Esophagus (tissue), 2 donors: ENCODE measurements at regions not wholly inside any gene's neighbourhood (a gene's known extent, or its start where the extent isn't known, plus 50 kb on each side); places are given as distances from the start of the nearest gene placed in this dataset.

ENCODE experiments used
- H3K27ac ChIP-seq, 2 donors: one replicate each; pipeline ENCODE4 v1.5.1; 2013; ENCODE audit warnings: low read depth in 2 of 2, mild to moderate bottlenecking in 2 of 2, inconsistent platforms in 1 of 2, low read length in 1 of 2, moderate library complexity in 1 of 2
- H3K27me3 ChIP-seq, 2 donors: one replicate each; pipeline ENCODE4 v1.6.1; 2013; ENCODE audit warnings: low read length in 2 of 2, control low read depth in 1 of 2, mild to moderate bottlenecking in 1 of 2; ENCODE audit not compliant: insufficient read depth in 2 of 2, control insufficient read depth in 1 of 2
- H3K36me3 ChIP-seq, 2 donors: one replicate each; pipeline ENCODE4 v1.6.1; 2013; ENCODE audit warnings: low read length in 1 of 2; ENCODE audit not compliant: control insufficient read depth in 2 of 2, insufficient read depth in 2 of 2
- H3K4me1 ChIP-seq, 2 donors: one replicate each; pipeline ENCODE4 v1.6.1; 2013; ENCODE audit warnings: low read length in 1 of 2; ENCODE audit not compliant: control insufficient read depth in 2 of 2, insufficient read depth in 2 of 2
- H3K4me3 ChIP-seq, 2 donors: one replicate each; pipeline ENCODE4 v1.5.1; 2013; ENCODE audit warnings: low read length in 2 of 2, mild to moderate bottlenecking in 2 of 2, low read depth in 1 of 2, moderate library complexity in 1 of 2
- H3K9me3 ChIP-seq, 2 donors: one replicate each; pipeline ENCODE4 v1.6.1; 2013; ENCODE audit warnings: mild to moderate bottlenecking in 2 of 2, low read depth in 1 of 2, low read length in 1 of 2, moderate library complexity in 1 of 2; ENCODE audit not compliant: control insufficient read depth in 2 of 2, insufficient read depth in 1 of 2
- WGBS, 2 donors: extraction: QIAGEN DNeasy Blood & Tissue Kit; methylation state at CpG; one replicate each; pipeline ENCODE4 v1.1.7; 2013; 5-methylcytosine and 5-hydroxymethylcytosine counted together
- donor health status: healthy with polysubstance abuse.
- donor health status: Bipolar disorder and iron deficiency.

DNA sequence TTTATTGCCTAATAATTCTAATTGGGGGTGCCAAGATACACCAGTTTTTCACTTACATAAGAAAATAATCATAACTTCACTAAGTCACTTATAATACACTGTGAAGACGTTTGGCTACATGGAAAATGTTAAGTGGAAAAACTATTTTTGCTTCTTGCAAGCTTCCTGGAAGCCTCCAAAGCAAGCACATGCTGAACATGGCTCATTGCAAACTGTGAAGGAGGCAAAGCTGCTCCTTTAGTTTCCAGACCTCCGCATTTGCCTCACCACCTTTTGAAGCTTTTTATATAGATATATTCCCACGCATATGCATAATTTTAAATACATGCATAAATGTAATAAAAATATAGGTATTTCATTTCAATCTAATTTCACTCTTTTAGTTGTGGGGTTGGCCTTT lies 285.6 kb upstream of the PRDM9 start:
- H3K9me3 ChIP-seq: no peaks in the 10 kb centered on the region
- no peaks in the 10 kb centered on the region for H3K4me1 ChIP-seq
- no peaks in the 10 kb centered on the region for H3K36me3 ChIP-seq
- no peaks in the 10 kb centered on the region for H3K27me3 ChIP-seq
- H3K4me3 ChIP-seq: no peak overlapping the region
- WGBS, 2 donors: 69 to 79% methylated on average over 3 of the region's 3 CpGs
- no peak overlapping the region for H3K27ac ChIP-seq

DNA sequence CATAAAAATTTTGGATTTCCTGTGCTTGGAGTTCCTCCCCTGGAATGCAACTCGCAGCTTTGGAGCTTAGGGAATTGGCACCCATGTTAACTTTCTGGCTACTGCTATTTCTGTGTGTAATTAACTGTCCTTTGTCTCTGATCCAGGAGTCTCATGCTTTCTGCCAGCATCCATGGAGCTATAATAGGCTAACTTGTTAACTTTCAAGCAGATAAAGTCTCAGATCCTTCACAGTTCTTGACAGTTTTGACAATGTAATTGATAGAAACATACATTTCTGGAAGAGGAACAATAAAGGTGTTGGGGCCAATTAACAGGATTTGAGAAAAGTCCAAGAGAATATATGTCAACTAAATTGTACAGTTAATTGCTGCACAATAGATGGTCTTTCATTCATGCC lies 290.2 kb upstream of the PRDM9 start:
- H3K9me3 ChIP-seq: no peaks in the 10 kb centered on the region
- WGBS, 2 donors: 41 to 48% methylated on average over 1 of the region's 1 CpG
- no peaks in the 10 kb centered on the region for H3K4me1 ChIP-seq
- H3K27ac ChIP-seq: no peak overlapping the region
- H3K36me3 ChIP-seq: no peaks in the 10 kb centered on the region
- no peak overlapping the region for H3K4me3 ChIP-seq
- H3K27me3 ChIP-seq: no peaks in the 10 kb centered on the region

DNA sequence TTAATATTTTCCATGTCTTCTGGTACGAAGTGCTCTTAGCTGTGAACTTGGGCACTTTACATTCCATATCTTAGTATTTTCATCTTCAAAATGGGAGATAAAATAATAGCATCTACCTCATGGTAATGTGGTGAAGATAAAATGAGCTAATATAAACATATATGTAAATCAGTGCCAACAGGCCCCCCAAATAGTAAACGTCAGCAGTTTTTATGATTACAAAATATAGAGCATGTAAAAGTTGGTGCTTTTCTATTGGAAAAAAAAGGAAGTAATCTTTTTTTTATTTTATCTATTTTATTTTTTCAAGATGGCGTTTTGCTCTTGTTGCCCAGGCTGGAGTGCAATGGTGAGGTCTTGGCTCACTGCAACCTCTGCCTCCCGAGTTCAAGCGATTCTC lies 291.1 kb upstream of the PRDM9 start:
- 89 to 91% methylated on average over 5 of the region's 5 CpGs for WGBS, 2 donors
- Histone ChIP-seq H3K9me3 (no peaks in the 10 kb centered on the region), H3K36me3 (no peaks in the 10 kb centered on the region), H3K4me3 (no peak overlapping the region), H3K27ac (no peak overlapping the region), H3K27me3 (no peaks in the 10 kb centered on the region), H3K4me1 (no peaks in the 10 kb centered on the region)

DNA sequence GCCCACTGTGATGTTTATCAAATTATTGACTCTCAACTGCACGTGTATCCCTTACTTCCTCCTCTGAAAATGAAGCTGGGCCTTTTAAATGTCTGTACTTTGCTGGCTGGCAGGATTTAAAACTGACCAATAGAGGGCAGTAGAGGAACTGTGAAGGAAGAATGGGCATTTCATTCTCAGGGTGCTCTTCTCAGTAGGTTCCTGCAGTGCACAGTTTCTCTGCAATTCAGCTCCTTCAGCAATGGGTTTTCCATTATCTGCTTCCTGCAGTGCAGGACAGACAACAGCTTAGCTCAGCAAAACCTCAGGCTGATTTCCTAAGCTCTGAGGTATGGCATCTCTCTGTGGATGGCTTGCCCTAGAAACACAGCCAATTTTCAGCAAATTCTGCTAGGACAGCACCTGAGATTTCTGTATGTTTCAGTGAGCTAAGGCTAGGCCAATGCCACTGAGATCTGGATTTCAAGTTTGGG lies 298.4 kb upstream of the PRDM9 start:
- Histone ChIP-seq H3K36me3 (no peaks in the 10 kb centered on the region), H3K27me3 (no peaks in the 10 kb centered on the region), H3K4me3 (no peak overlapping the region), H3K27ac (no peak overlapping the region), H3K9me3 (no peaks in the 10 kb centered on the region), H3K4me1 (no peaks in the 10 kb centered on the region)
- 0% methylated on average over 1 of the region's 1 CpG for WGBS, 2 donors

DNA sequence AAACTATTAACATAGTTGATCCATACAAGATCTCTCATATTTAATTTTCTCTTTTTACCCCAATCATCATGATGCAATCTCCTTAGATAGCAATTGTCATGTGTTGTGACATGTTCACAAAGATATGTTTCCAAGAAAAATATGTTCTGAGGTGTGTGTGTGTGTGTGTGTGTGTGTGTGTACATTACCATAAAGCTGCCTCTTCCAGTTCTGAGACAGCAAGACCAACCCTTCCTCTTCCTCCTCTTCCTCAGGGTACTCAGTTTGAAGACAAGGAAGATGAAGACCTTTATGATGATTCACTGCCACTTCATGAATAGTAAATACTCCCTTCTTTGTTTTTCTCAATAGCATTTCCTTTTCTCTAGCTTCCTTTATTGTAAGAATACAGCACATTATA lies 303.3 kb upstream of the PRDM9 start:
- Histone ChIP-seq H3K4me1 (no peaks in the 10 kb centered on the region), H3K4me3 (no peak overlapping the region), H3K27ac (no peak overlapping the region), H3K36me3 (no peaks in the 10 kb centered on the region), H3K9me3 (no peaks in the 10 kb centered on the region), H3K27me3 (no peaks in the 10 kb centered on the region)

DNA sequence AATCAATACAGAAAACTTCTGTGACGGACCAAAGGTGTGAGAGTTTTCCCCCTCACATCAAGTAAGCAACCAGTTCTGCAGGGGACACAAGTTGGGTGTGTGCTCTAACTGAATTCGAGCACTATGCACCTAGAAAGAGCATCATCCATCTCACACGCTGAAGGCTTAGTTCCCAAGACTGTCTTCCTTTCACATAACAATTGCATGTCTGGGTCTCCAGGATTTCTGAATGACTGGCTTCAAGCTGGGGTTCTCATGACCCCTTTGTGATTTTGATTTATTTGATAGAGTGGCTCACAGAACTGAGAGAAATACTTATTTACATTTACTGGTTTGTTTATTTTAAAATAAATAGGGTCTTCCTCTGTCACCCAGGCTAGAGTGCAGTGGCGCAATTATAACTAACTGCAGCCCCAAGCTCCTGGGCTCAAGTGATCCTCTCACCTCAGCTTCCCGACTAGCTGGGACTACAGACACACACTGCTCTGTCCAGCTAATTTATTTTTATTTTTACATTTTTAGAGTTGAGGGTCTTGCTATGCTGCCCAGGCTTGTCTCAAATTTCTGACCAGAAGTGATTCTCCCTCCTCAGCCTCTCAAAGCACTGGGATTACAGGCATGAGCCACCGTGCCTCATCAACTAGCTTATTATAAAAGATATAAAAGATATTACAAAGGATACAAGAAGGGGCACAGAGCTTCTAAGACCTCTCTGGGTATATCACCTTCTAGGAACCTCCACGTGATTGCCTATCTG lies 316.7 kb upstream of the CDH12 start:
- H3K4me3 ChIP-seq: no peak overlapping the region
- H3K27ac ChIP-seq: no peak overlapping the region
- no peaks in the 10 kb centered on the region for H3K4me1 ChIP-seq
- H3K36me3 ChIP-seq: no peaks in the 10 kb centered on the region
- H3K27me3 ChIP-seq: no peaks in the 10 kb centered on the region
- WGBS, 2 donors: 67 to 73% methylated on average over 7 of the region's 7 CpGs
- H3K9me3 ChIP-seq: no peaks in the 10 kb centered on the region

DNA sequence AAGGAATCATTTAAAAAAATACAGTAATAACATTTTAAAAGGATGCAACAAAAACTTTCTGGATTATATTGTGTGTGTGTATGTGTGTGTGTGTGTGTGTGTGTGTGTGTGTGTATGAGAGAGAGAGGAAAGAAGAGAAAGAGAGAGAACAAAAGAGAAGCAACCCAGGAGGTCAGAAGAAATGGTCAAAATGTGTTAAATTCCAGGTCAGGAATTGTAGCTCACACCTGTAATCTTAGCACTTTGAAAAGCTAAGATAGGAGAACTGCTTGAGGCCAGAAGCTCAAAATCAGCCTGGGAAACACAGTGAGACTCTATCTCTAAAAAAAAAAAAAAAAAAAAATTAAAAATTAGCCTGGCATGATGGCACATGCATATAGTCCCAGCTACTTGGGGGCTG lies 311.8 kb upstream of the CDH12 start:
- Histone ChIP-seq H3K9me3 (no peaks in the 10 kb centered on the region), H3K27ac (no peak overlapping the region), H3K4me1 (no peaks in the 10 kb centered on the region), H3K36me3 (no peaks in the 10 kb centered on the region), H3K27me3 (no peaks in the 10 kb centered on the region), H3K4me3 (no peak overlapping the region)

DNA sequence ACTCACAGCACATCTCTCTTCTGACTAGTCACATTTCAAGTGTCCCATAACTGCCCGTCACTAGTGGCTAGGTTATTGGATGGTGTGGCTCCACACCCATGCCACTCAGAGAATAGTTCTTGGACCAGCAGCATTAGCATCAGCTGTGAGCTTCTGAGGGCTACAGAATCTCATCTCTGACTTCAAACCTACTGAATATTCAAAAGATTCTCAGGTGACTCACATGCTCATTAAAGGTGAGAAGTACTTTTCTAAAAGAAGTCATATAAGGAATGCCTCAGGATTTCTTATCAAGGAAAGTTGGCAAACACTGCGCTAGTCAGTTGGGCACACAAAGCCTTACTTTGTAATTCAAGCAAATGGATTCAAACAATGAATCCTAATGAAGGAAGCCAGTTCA lies 305.0 kb upstream of the CDH12 start:
- Histone ChIP-seq H3K4me1 (no peaks in the 10 kb centered on the region), H3K9me3 (no peaks in the 10 kb centered on the region), H3K4me3 (no peak overlapping the region), H3K27ac (no peak overlapping the region), H3K36me3 (no peaks in the 10 kb centered on the region), H3K27me3 (no peaks in the 10 kb centered on the region)
- 72 to 82% methylated on average over 2 of the region's 2 CpGs for WGBS, 2 donors

DNA sequence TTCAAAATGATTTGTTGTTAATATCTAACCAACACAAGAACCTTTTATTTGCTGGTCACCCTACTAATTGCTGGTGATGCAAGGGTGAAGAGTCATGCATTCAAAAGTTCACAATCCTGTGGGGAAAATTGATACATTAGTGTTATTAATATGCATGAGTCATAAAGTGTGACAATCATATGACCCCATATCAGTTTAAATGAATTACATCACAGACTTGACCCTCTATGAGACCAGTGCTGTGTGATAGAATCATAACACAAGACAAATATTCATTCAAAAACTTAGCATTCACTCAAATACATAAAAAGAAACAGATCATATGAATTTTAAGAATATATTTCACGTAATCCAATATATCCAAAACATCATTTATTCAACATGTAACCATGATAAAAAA lies 304.6 kb upstream of the CDH12 start:
- no peaks in the 10 kb centered on the region for H3K9me3 ChIP-seq
- H3K27me3 ChIP-seq: no peaks in the 10 kb centered on the region
- no peaks in the 10 kb centered on the region for H3K4me1 ChIP-seq
- no peak overlapping the region for H3K4me3 ChIP-seq
- WGBS, 2 donors: 83 to 94% methylated on average over 1 of the region's 1 CpG
- H3K36me3 ChIP-seq: no peaks in the 10 kb centered on the region
- H3K27ac ChIP-seq: no peak overlapping the region

DNA sequence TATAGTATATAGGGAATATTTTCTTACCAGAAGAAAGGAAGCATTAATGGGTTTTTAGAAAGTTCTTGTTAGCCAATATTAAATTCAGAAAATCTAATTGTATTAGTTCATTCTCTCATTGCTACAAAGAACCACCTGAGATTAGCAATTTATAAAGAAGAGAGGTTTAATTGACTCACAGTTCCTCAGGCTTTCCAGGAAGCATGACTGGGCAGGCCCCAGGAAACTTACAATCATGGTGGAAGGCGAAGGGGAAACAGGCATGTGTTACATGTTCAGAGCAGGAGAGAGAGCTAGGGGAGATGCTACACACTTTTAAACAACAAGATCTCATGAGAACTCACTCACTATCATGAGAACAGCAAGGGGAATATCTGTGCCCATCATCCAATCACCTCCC lies 304.0 kb upstream of the CDH12 start:
- no peaks in the 10 kb centered on the region for H3K4me1 ChIP-seq
- H3K4me3 ChIP-seq: no peak overlapping the region
- no peaks in the 10 kb centered on the region for H3K9me3 ChIP-seq
- 64 to 68% methylated on average over 1 of the region's 1 CpG for WGBS, 2 donors
- H3K27me3 ChIP-seq: no peaks in the 10 kb centered on the region
- no peak overlapping the region for H3K27ac ChIP-seq
- no peaks in the 10 kb centered on the region for H3K36me3 ChIP-seq
